Ectodermal cell (in vitro differentiated cells): ENCODE measurements at regions not wholly inside any gene's neighbourhood (a gene's known extent, or its start where the extent isn't known, plus 50 kb on each side); places are given as distances from the start of the nearest gene placed in this dataset.
"Not testable (repeated sequence)": the region's sequence is repeated elsewhere in the genome, so short reads cannot be mapped to it uniquely, and the experiment has no call there.

Experiments
- H3K27ac ChIP-seq: 2 replicates; pipeline ENCODE4 v1.7.0; 2013; ENCODE audit warnings: mild to moderate bottlenecking, low read depth, low read length; ENCODE audit not compliant: insufficient read depth, poor library complexity, severe bottlenecking
- H3K27me3 ChIP-seq: 2 replicates; pipeline ENCODE4 v1.7.0; 2013; ENCODE audit warnings: mild to moderate bottlenecking, low read length; ENCODE audit not compliant: insufficient read depth, control insufficient read depth, poor library complexity, severe bottlenecking
- H3K36me3 ChIP-seq: one replicate; pipeline ENCODE4 v1.7.0; 2013; ENCODE audit warnings: low read length; ENCODE audit not compliant: control insufficient read depth, insufficient read depth
- H3K4me1 ChIP-seq: one replicate; pipeline ENCODE4 v1.7.0; 2013; ENCODE audit warnings: low read length; ENCODE audit not compliant: control insufficient read depth, insufficient read depth
- H3K4me3 ChIP-seq: 2 replicates; pipeline ENCODE4 v1.7.0; 2013; ENCODE audit warnings: low read depth, low read length, control low read depth; ENCODE audit not compliant: insufficient read depth
- H3K9me3 ChIP-seq: 2 replicates; pipeline ENCODE4 v1.7.0; 2013; ENCODE audit warnings: mild to moderate bottlenecking, low read length, moderate library complexity; ENCODE audit not compliant: control insufficient read depth
- WGBS, 2 experiments: methylation state at CpG; one replicate each; pipeline ENCODE4 v1.1.7; 2013; ENCODE audit warnings: missing lambda C conversion rate in 2 of 2; 5-methylcytosine and 5-hydroxymethylcytosine counted together

DNA sequence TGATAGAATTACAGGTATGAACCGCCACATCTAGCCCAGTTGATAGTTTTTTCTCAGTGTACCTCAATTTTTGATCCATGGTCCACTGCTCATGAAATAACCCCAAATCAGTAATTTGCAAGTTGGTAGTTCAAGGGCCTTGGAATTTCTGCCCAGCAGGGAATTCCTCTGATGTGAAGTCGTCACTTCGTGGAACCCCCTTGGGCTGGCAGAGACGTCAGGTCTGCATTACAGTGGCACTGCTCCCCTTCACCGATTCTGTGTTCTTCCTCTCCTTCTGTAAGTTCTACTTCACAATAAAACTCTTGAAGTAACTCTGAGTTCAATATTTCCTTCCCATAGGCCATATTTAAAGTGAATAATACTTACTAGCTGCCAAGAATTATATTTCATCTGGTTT, 881.0 kb downstream of the OTOL1 start:
- Histone ChIP-seq H3K9me3 (no peaks in the 10 kb centered on the region), H3K36me3 (no peaks in the 10 kb centered on the region), H3K27me3 (no peaks in the 10 kb centered on the region), H3K4me1 (no peaks in the 10 kb centered on the region), H3K27ac (no peak overlapping the region), H3K4me3 (no peak overlapping the region)
- 90 to 91% methylated on average over 5 of the region's 5 CpGs for WGBS, 2 experiments

DNA sequence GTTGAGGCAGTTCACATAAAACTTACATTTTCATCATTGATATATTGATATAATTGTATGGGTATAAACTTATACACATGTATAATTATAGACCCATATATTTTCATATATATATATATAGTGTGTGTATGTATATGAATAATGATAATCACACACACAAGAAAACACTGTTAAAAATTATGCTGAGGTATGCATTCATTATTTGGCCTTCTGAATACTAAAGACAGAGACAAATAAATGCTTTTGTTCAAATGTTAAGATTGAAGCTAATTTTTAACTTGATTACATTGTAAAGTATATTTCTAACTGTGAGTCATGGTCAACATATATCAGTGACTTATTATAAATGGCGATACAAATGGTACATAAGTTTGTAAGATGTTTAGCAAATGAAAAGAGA, 888.8 kb downstream of the OTOL1 start:
- H3K4me3 ChIP-seq, result no peak overlapping the region
- H3K4me1 ChIP-seq, result no peaks in the 10 kb centered on the region
- 88 to 100% methylated on average over 1 of the region's 1 CpG for WGBS, 2 experiments
- no peaks in the 10 kb centered on the region for H3K27me3 ChIP-seq
- no peaks in the 10 kb centered on the region for H3K9me3 ChIP-seq
- no peak overlapping the region for H3K27ac ChIP-seq
- no peaks in the 10 kb centered on the region for H3K36me3 ChIP-seq

DNA sequence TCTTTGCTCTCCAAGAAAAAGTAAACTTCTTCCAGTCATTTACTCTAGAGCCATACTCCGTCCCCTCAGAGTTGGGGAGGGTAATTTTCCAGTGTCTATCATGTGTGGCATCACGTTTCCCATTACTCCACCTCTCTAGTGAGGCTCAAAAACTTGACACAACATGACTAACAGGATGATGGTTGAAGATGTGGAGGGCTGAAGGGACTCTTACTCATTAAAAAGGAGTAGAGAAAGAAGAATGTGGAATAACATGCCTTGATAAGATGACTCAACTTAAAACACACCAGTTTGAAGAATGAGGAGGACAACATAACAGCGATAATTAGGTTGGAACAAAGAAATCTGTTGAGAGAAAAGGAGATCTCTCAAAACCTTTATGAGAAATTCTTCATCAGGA, 894.3 kb downstream of the OTOL1 start:
- H3K4me1 ChIP-seq, result no peaks in the 10 kb centered on the region
- no peak overlapping the region for H3K4me3 ChIP-seq
- no peaks in the 10 kb centered on the region for H3K36me3 ChIP-seq
- 92 to 100% methylated on average over 3 of the region's 3 CpGs for WGBS, 2 experiments
- no peaks in the 10 kb centered on the region for H3K27me3 ChIP-seq
- no peak overlapping the region for H3K27ac ChIP-seq
- no peaks in the 10 kb centered on the region for H3K9me3 ChIP-seq

DNA sequence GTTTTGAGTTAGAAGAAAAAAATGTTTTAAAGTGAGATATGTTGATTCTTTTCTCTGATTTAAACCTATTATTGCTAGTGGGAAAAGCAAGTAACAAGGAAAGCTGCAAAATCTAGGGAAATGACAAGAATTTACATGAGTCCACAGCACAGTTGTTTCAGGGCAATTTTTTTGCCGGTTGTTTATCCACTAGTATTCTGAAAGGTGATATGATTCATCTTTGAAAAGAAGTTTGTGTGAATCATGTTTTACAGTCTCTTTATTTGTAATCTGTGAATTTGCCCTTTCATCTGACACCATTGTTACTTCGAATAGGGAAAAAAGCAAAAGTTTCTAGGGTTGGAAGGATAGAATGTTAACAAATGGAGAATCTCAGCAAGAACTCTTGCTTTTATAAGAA, 894.7 kb downstream of the OTOL1 start:
- no peaks in the 10 kb centered on the region for H3K4me1 ChIP-seq
- no peak overlapping the region for H3K4me3 ChIP-seq
- no peaks in the 10 kb centered on the region for H3K27me3 ChIP-seq
- no peak overlapping the region for H3K27ac ChIP-seq
- H3K9me3 ChIP-seq, result no peaks in the 10 kb centered on the region
- 90 to 100% methylated on average over 2 of the region's 2 CpGs for WGBS, 2 experiments
- H3K36me3 ChIP-seq, result no peaks in the 10 kb centered on the region

DNA sequence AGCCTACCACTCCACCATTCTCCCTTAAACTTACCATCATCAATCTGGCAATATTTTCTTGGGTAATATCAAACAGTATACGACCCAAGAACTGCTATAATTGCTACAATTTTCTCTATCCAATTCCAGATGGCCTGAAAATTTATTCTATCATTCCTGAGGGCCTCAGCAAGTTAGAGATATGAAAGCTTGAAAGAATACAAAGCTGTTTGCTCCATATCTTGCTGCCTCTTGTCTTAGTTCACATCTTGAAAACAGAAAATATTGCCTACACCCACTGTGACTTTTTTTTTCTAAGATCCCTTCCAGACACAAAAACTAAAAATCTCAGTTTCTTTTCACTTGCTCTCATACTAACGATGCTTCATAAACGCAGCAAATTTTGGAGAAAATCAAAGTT, 898.9 kb downstream of the OTOL1 start:
- H3K36me3 ChIP-seq, result no peaks in the 10 kb centered on the region
- H3K4me3 ChIP-seq, result no peak overlapping the region
- no peaks in the 10 kb centered on the region for H3K9me3 ChIP-seq
- H3K27ac ChIP-seq, result no peak overlapping the region
- no peaks in the 10 kb centered on the region for H3K27me3 ChIP-seq
- no peaks in the 10 kb centered on the region for H3K4me1 ChIP-seq
- WGBS, 2 experiments, result 50 to 74% methylated on average over 1 to 3 of the region's 3 CpGs

DNA sequence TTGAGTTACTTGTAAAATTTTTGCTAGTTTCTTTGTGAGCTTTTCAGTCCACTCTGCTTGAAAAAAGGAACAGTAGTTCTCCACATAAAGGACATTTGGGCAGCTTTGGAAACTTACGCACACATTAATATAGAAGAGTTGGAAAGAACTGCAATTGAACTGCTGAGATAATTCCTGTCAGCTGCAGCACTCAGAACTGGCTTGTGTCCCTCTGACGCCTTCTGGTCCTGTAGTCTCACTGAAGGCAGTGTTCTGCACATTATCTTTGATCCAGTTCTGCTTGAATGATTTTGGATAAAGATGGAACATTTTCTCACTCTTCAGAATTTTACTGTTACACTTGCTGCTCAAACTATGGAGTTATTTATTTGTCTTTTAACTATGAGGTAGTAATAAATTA, 901.9 kb downstream of the OTOL1 start:
- H3K27ac ChIP-seq, result no peak overlapping the region
- no peaks in the 10 kb centered on the region for H3K36me3 ChIP-seq
- no peak overlapping the region for H3K4me3 ChIP-seq
- no peaks in the 10 kb centered on the region for H3K4me1 ChIP-seq
- WGBS, 2 experiments, result 98 to 100% methylated on average over 2 of the region's 2 CpGs
- H3K9me3 ChIP-seq, result no peaks in the 10 kb centered on the region
- no peaks in the 10 kb centered on the region for H3K27me3 ChIP-seq

DNA sequence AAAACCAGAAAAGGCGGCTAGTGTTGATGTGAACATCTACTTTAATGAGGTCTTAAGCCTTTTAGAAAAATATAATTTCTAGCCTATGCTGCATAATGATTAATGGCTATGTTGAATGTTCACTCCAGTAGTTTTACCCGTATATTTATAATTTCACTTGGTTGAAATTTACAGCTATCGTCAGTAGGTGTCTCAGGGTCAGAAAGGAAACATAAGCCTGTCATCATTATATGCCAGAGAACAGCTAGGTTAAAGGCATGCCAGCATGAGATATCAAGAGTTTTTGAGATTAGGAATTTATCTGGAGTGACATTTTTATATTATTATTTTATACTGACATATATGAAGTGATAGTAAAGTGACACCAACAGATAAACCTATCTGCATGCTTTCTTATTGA, 904.1 kb downstream of the OTOL1 start:
- 80 to 91% methylated on average over 1 to 2 of the region's 3 CpGs for WGBS, 2 experiments
- Histone ChIP-seq H3K4me3 (no peak overlapping the region), H3K4me1 (no peaks in the 10 kb centered on the region), H3K27me3 (no peaks in the 10 kb centered on the region), H3K36me3 (no peaks in the 10 kb centered on the region), H3K9me3 (no peaks in the 10 kb centered on the region), H3K27ac (no peak overlapping the region)

DNA sequence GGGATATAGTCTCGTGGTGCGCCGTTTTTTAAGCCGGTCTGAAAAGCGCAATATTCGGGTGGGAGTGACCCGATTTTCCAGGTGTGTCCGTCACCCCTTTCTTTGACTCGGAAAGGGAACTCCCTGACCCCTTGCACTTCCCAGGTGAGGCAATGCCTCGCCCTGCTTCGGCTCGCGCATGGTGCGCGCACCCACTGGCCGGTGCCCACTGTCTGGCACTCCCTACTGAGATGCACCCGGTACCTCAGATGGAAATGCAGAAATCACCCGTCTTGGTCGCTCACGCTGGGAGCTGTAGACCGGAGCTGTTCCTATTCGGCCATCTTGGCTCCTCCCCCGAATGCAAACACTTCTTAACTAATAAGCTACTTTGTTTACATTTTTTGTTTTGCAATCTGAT, 914.9 kb downstream of the OTOL1 start:
- not testable (repeated sequence) for H3K4me3 ChIP-seq, H3K9me3 ChIP-seq, H3K4me1 ChIP-seq, H3K27ac ChIP-seq, H3K27me3 ChIP-seq, H3K36me3 ChIP-seq
- 87 to 89% methylated on average over 17 to 20 of the region's 23 CpGs for WGBS, 2 experiments

DNA sequence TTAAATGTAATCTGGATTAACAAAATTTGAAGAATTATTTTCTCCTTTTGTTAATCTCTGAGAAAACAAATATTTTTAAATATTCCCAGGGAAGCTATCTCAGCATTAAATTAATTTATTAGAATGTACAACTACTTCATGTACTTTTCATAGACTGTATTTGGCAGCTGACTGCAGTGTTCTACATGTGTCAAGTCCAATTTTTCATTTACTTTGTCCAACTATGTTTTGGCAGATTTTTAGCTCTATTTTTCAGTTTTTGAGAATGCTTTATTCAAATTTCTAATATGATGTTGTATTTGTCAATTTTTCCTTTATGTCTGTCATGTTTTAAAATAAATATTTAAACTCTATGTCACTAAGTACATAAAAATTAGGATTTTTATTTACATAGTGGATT, 925.1 kb downstream of the OTOL1 start:
- Histone ChIP-seq H3K36me3 (no peaks in the 10 kb centered on the region), H3K4me1 (no peaks in the 10 kb centered on the region), H3K4me3 (no peak overlapping the region), H3K9me3 (no peaks in the 10 kb centered on the region), H3K27me3 (no peaks in the 10 kb centered on the region), H3K27ac (no peak overlapping the region)

DNA sequence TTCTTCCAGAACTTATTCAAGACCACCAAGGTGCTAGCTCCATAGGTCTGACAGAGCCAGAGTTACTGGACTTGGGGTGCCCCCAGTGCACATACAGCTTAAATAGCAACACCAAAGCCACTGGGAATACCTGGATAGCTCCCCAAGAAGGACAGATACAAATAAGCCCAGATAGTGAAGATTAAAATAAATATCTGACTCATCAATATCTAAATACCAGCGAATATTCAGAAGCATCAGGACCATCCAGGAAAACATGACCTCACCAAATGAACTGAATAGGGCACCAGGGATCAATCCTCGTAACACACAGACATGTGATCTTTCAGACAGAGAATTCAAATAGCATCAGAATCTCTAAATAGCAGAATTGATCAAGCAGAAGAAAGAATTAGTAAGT, 931.6 kb downstream of the OTOL1 start:
- H3K36me3 ChIP-seq, result no peaks in the 10 kb centered on the region
- no peak overlapping the region for H3K27ac ChIP-seq
- H3K4me3 ChIP-seq, result no peak overlapping the region
- 46 to 50% methylated on average over 2 of the region's 2 CpGs for WGBS, 2 experiments
- H3K4me1 ChIP-seq, result no peaks in the 10 kb centered on the region
- H3K9me3 ChIP-seq, result no peaks in the 10 kb centered on the region
- H3K27me3 ChIP-seq, result no peaks in the 10 kb centered on the region

DNA sequence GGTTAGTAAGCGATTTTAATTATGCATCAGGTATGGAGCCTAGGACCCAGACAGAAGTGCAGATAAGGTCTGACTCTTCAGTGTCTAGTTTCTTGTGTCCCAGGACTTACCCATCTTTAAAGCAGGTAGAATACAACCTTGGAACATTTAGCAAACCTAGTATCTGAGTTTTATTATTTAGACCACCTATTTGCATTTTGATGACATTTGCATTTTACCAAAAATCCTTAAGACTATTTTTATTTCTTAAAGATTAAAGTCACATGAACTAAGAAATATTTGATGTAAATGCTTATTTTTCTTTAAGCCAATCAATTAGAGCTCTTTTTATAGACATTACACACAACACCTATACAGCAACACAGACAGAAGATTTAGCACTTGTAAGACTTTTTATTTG, 939.1 kb downstream of the OTOL1 start:
- 89 to 91% methylated on average over 1 of the region's 1 CpG for WGBS, 2 experiments
- no peak overlapping the region for H3K4me3 ChIP-seq
- no peaks in the 10 kb centered on the region for H3K4me1 ChIP-seq
- no peaks in the 10 kb centered on the region for H3K9me3 ChIP-seq
- no peaks in the 10 kb centered on the region for H3K27me3 ChIP-seq
- H3K36me3 ChIP-seq, result no peaks in the 10 kb centered on the region
- no peak overlapping the region for H3K27ac ChIP-seq
